ENCODE measurements at regions not wholly inside any gene's neighbourhood (a gene's known extent, or its start where the extent isn't known, plus 50 kb on each side); places are given as distances from the start of the nearest gene placed in this dataset.

DNA sequence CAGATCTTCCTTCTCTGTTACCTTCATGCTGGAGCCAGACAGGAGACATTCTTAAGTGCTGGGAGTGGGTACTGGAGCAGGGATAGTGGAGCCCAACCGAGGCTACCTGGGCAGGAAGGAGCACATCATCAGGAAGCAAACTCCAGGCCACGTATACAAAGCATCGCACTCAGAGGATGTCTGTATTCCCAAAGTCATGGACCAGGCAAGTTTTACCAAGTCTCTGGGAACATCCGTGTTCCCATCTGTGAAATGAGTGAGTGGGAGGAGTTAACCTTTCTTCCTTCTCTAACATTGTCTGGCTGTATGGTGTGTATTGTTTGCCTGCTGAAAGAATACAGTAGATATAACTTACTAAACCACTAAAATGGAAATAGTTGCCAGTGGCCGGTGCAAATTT, 175.0 kb upstream of the TMEM45B start:
- Histone ChIP-seq H3K9me1 (ENCODE audit: control insufficient read depth, insufficient read depth, low read length) (no peaks in the 10 kb centered on the region), H3K4me3 (no peak overlapping the region), H2AFZ (ENCODE audit: low read depth, low read length) (no peak overlapping the region), H4K20me1 (replicated peaks; ENCODE audit: control insufficient read depth, insufficient read depth, low read length) (no peaks in the 10 kb centered on the region), H3K4me1 (replicated peaks in 1 of 2; ENCODE audit: control insufficient read depth in 2 of 2, insufficient read depth in 2 of 2, low read length in 2 of 2) (no peaks in the 10 kb centered on the region), H3K79me2 (ENCODE audit: control insufficient read depth, insufficient read depth, low read length) (no peaks in the 10 kb centered on the region), H3K27ac (ENCODE audit: extremely low read depth, low read depth, low read length) (no peak overlapping the region), H3K27me3 (ENCODE audit: control insufficient read depth in 2 of 2, insufficient read depth in 2 of 2, low read length in 2 of 2) (no peaks in the 10 kb centered on the region; a peak in 1 of 5 replicates), H3K9me3 (replicated peaks; ENCODE audit: control insufficient read depth, insufficient read depth, low read depth, low read length) (no peaks in the 10 kb centered on the region), H3K36me3 (ENCODE audit: control insufficient read depth, insufficient read depth, low read length) (no peaks in the 10 kb centered on the region), H3K4me2 (ENCODE audit: insufficient read depth, low read length) (no peak overlapping the region), H3K9ac (ENCODE audit: insufficient read depth in 1 of 2, low read depth in 2 of 2, low read length in 2 of 2) (no peak overlapping the region)
- no peak for TF ChIP-seq POLR2H (tag; IDR thresholded peaks at IDR 0.05; ENCODE audit: low read depth)
- no peak for TF ChIP-seq HDAC2 (IDR thresholded peaks at IDR 0.05)
- no peak for TF ChIP-seq HDAC1 (IDR thresholded peaks at IDR 0.05)
- no peak for TF ChIP-seq ZNF121 (CRISPR knock-in tag; conservative IDR thresholded peaks at IDR 0.05)
- no peak for TF ChIP-seq PHF20 (IDR thresholded peaks at IDR 0.05; ENCODE audit: partially characterized antibody)
- TF ChIP-seq KAT8 (IDR thresholded peaks at IDR 0.05; ENCODE audit: low read depth) = no peak
- ChIA-PET POLR2A (no interaction called here), CTCF (ENCODE audit: low intra/inter-chr PET ratio) (no interaction called here)
- in situ Hi-C loops (cut with MboI) = no loop called here
- BruUV-seq (replicated peaks) = no TSS peak
- FAIRE-seq (no peak), DNase-seq (ENCODE audit: extremely low read depth in 1 of 4, low spot score in 3 of 4) (no peak), ATAC-seq (no peak)
- WGBS (ENCODE audit: insufficient coverage, low coverage, missing lambda C conversion rate) = 2% methylated on average over 5 of the region's 5 CpGs
- intact Hi-C loops (cut with micrococcal nuclease) = no loop called here

- H3K4me1 ChIP-seq (replicated peaks in 1 of 2; ENCODE audit: control insufficient read depth in 2 of 2, insufficient read depth in 2 of 2, low read length in 2 of 2) = no peaks in the 10 kb centered on the region; a peak in 1 of 5 replicates
- H2AFZ ChIP-seq (ENCODE audit: low read depth, low read length) = no peak overlapping the region
- no peaks in the 10 kb centered on the region for H3K36me3 ChIP-seq (ENCODE audit: control insufficient read depth, insufficient read depth, low read length)
- ChIA-PET POLR2A (interaction anchor here (0.6 to 0.8 kb wide), 2 partner anchors 11 to 58 kb away, joined by 3 read pairs; no protein-coding TSS in a partner anchor), CTCF (ENCODE audit: low intra/inter-chr PET ratio) (no interaction called here)
- TF ChIP-seq ZNF639 (CRISPR knock-in tag; conservative IDR thresholded peaks at IDR 0.05 in 1 of 2, IDR thresholded peaks at IDR 0.05 in 1 of 2) (no peak), ZFX (CRISPR knock-in tag; IDR thresholded peaks at IDR 0.05) (no peak), FOSL1 (tag; conservative IDR thresholded peaks at IDR 0.05) (peak; percentile 44; the same call in 1 of the 2 replicates)
- TF ChIP-seq, protein P1, sequence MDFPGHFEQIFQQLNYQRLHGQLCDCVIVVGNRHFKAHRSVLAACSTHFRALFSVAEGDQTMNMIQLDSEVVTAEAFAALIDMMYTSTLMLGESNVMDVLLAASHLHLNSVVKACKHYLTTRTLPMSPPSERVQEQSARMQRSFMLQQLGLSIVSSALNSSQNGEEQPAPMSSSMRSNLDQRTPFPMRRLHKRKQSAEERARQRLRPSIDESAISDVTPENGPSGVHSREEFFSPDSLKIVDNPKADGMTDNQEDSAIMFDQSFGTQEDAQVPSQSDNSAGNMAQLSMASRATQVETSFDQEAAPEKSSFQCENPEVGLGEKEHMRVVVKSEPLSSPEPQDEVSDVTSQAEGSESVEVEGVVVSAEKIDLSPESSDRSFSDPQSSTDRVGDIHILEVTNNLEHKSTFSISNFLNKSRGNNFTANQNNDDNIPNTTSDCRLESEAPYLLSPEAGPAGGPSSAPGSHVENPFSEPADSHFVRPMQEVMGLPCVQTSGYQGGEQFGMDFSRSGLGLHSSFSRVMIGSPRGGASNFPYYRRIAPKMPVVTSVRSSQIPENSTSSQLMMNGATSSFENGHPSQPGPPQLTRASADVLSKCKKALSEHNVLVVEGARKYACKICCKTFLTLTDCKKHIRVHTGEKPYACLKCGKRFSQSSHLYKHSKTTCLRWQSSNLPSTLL (IDR thresholded peaks at IDR 0.05) = no peak
- BruUV-seq (replicated peaks) = no TSS peak
- H3K9ac ChIP-seq (ENCODE audit: insufficient read depth in 1 of 2, low read depth in 2 of 2, low read length in 2 of 2) = no peak overlapping the region
- FAIRE-seq (no peak), DNase-seq (ENCODE audit: extremely low read depth in 1 of 4, low spot score in 3 of 4) (no peak), ATAC-seq (no peak)
- WGBS (ENCODE audit: insufficient coverage, low coverage, missing lambda C conversion rate) = 0% methylated on average over 6 of the region's 6 CpGs
- no peaks in the 10 kb centered on the region for H3K9me3 ChIP-seq (replicated peaks; ENCODE audit: control insufficient read depth, insufficient read depth, low read depth, low read length)
- H4K20me1 ChIP-seq (replicated peaks; ENCODE audit: control insufficient read depth, insufficient read depth, low read length) = no peaks in the 10 kb centered on the region
- H3K9me1 ChIP-seq (ENCODE audit: control insufficient read depth, insufficient read depth, low read length) = no peaks in the 10 kb centered on the region
- no peak overlapping the region for H3K27ac ChIP-seq (ENCODE audit: extremely low read depth, low read depth, low read length)
- H3K27me3 ChIP-seq (ENCODE audit: control insufficient read depth in 2 of 2, insufficient read depth in 2 of 2, low read length in 2 of 2) = no peaks in the 10 kb centered on the region; a peak in 1 of 5 replicates
- intact Hi-C loops (cut with micrococcal nuclease) = no loop called here
- no peak overlapping the region for H3K4me2 ChIP-seq (ENCODE audit: insufficient read depth, low read length)
- in situ Hi-C loops (cut with MboI) = no loop called here
- no peak overlapping the region for H3K4me3 ChIP-seq
- H3K79me2 ChIP-seq (ENCODE audit: control insufficient read depth, insufficient read depth, low read length) = no peaks in the 10 kb centered on the region
Observed at GRCh38 chr11:129643031-129643721, 172.5 kb upstream of the TMEM45B start.

Measured in K562 (cell line).